Glutamatergic neuron (in vitro differentiated cells): ENCODE measurements at regions not wholly inside any gene's neighbourhood (a gene's known extent, or its start where the extent isn't known, plus 50 kb on each side); places are given as distances from the start of the nearest gene placed in this dataset.
"Not testable (repeated sequence)": the region's sequence is repeated elsewhere in the genome, so short reads cannot be mapped to it uniquely, and the experiment has no call there.

Experiments
- DNase-seq: peaks from one replicate; pipeline ENCODE4 v3.0.0; 2022
- H3K27ac Mint-ChIP-seq: one replicate; pipeline ENCODE4 v1.8.0; 2020; ENCODE audit warnings: mild to moderate bottlenecking, mixed read lengths, inconsistent platforms; ENCODE audit not compliant: unreplicated experiment
- H3K27me3 Mint-ChIP-seq: one replicate; pipeline ENCODE4 v1.8.0; 2020; ENCODE audit warnings: mild to moderate bottlenecking, moderate library complexity, mixed read lengths, inconsistent platforms; ENCODE audit not compliant: unreplicated experiment
- H3K36me3 Mint-ChIP-seq: one replicate; pipeline ENCODE4 v1.8.0; 2020; ENCODE audit warnings: mild to moderate bottlenecking, mixed read lengths, inconsistent platforms; ENCODE audit not compliant: unreplicated experiment
- H3K4me1 Mint-ChIP-seq: one replicate; pipeline ENCODE4 v1.8.0; 2020; ENCODE audit warnings: mild to moderate bottlenecking, low read depth, mixed read lengths, inconsistent platforms; ENCODE audit not compliant: unreplicated experiment
- H3K4me3 Mint-ChIP-seq: one replicate; pipeline ENCODE4 v1.8.0; 2020; ENCODE audit warnings: mild to moderate bottlenecking, mixed read lengths, inconsistent platforms; ENCODE audit not compliant: unreplicated experiment
- H3K9me3 Mint-ChIP-seq: one replicate; pipeline ENCODE4 v1.8.0; 2020; ENCODE audit warnings: mild to moderate bottlenecking, moderate library complexity, mixed read lengths, inconsistent platforms; ENCODE audit not compliant: unreplicated experiment
- CTCF ChIP-seq: fragments of 200-600 bp; sonication (generic); IDR thresholded peaks from one replicate; pipeline ENCODE4 v1.5.0; 2021; ENCODE audit not compliant: partially characterized antibody, unreplicated experiment

DNA sequence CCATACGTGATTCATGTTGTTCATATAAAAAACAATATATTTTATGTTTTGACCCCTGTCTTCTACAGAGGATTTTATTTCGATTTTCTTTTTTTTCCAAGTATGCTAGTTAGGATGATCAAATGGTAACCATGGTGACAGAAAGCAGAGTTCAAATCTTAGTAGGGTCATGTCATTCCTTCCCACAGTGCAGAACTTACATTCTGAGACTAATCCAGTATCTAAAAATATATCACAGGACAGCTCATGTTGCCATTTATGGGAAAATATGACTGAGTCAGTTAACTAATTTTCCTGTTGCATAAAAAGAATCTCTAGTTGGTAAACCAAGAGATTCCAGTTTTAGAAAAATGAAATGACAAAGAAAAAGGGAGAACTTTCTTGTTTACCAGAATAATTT lies 209.5 kb downstream of the PARM1 start:
- H3K9me3 Mint-ChIP-seq, result peaks cover 3% of the 10 kb centered on the region
- no peak for TF ChIP-seq CTCF
- no peak for DNase-seq
- no peaks in the 10 kb centered on the region for H3K36me3 Mint-ChIP-seq
- H3K27me3 Mint-ChIP-seq, result no peaks in the 10 kb centered on the region
- no peak overlapping the region for H3K4me3 Mint-ChIP-seq
- H3K27ac Mint-ChIP-seq, result no peak overlapping the region
- H3K4me1 Mint-ChIP-seq, result no peaks in the 10 kb centered on the region

GRCh38 chr4:75141162-75141561 lies 208.2 kb downstream of the PARM1 start:
- Mint-ChIP-seq H3K36me3 (no peaks in the 10 kb centered on the region), H3K9me3 (peaks cover 3% of the 10 kb centered on the region), H3K4me3 (no peak overlapping the region), H3K27me3 (no peaks in the 10 kb centered on the region), H3K27ac (no peak overlapping the region), H3K4me1 (no peaks in the 10 kb centered on the region)
- no peak for TF ChIP-seq CTCF
- no peak for DNase-seq

- DNase-seq, result no peak
- no peaks in the 10 kb centered on the region for H3K27me3 Mint-ChIP-seq
- TF ChIP-seq CTCF, result no peak
- peaks cover 3% of the 10 kb centered on the region for H3K4me1 Mint-ChIP-seq
- H3K27ac Mint-ChIP-seq, result no peak overlapping the region
- peaks cover 1% of the 10 kb centered on the region for H3K9me3 Mint-ChIP-seq
- no peaks in the 10 kb centered on the region for H3K36me3 Mint-ChIP-seq
- H3K4me3 Mint-ChIP-seq, result no peak overlapping the region
These were observed 204.4 kb downstream of the PARM1 start for GRCh38 chr4:75137302-75137701.

DNA sequence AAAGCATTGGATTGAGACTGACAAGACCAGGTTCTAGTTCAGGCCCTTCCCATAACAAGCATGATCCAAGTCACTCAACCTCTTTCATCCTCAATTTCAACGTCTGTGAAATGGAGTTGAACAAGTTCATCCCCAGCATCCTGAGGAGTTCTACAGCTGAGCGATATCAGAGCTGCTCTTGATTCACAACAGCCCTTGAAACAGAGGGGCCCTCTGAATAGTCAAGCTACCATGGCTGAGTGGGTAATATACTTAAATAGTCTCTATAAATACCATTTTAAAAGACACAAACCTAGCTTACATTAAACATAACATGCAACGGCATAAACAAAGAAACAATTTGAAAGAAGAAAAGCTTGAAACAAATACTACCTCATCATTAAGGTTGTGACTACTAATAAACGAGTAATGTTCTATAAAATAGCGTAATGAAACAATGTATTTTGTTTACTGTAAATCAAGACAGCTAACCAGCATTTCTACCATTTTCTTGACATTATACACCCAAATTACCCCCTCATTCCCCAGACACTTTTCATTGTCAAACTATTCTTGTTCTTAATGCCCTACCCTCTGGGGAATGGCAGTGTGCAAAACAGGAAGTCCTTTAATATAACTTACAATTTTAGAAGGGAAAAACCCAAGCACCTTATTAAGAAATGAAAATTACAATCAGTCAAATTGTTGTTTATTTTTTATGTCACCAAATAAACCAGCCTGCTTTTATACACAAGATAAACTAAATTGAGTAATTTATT lies 202.3 kb downstream of the PARM1 start:
- Mint-ChIP-seq H3K4me3 (no peak overlapping the region), H3K36me3 (no peaks in the 10 kb centered on the region), H3K27ac (no peak overlapping the region), H3K9me3 (peaks cover 1% of the 10 kb centered on the region), H3K27me3 (no peaks in the 10 kb centered on the region), H3K4me1 (peaks cover 3% of the 10 kb centered on the region)
- TF ChIP-seq CTCF, result no peak
- DNase-seq, result no peak

GRCh38 chr4:75126870-75127269 lies 194.0 kb downstream of the PARM1 start:
- peaks cover 14% of the 10 kb centered on the region for H3K36me3 Mint-ChIP-seq
- not testable (repeated sequence) for DNase-seq, H3K9me3 Mint-ChIP-seq, H3K4me1 Mint-ChIP-seq, H3K4me3 Mint-ChIP-seq, H3K27me3 Mint-ChIP-seq, H3K27ac Mint-ChIP-seq
